Fibroblast of lung (primary cell): ENCODE measurements at regions not wholly inside any gene's neighbourhood (a gene's known extent, or its start where the extent isn't known, plus 50 kb on each side); places are given as distances from the start of the nearest gene placed in this dataset.

Experiments used
- DNase-seq, 2 donors: peaks; one replicate each; pipeline versions ENCODE4 v3.0.0 to v3.0.0-alpha.2; 2010; ENCODE audit warnings: low read depth in 2 of 2
- H2AFZ ChIP-seq: 2 replicates; pipeline ENCODE4 v1.5.1; 2012; ENCODE audit warnings: low read length, control low read depth, inconsistent platforms
- H3K27ac ChIP-seq: 2 replicates; pipeline ENCODE4 v1.5.1; 2011; ENCODE audit warnings: low read length, control low read depth; ENCODE audit not compliant: insufficient read depth
- H3K27me3 ChIP-seq: 2 replicates; pipeline ENCODE4 v1.5.1; 2011; ENCODE audit warnings: mild to moderate bottlenecking, low read length; ENCODE audit not compliant: control insufficient read depth, insufficient read depth
- H3K36me3 ChIP-seq: 2 replicates; pipeline ENCODE4 v1.5.1; 2011; ENCODE audit warnings: low read length; ENCODE audit not compliant: control insufficient read depth, insufficient read depth
- H3K4me1 ChIP-seq: 2 replicates; pipeline ENCODE4 v1.5.1; 2011; ENCODE audit warnings: low read length; ENCODE audit not compliant: control insufficient read depth, insufficient read depth; ENCODE audit errors: extremely low read depth
- H3K4me2 ChIP-seq: 2 replicates; pipeline ENCODE4 v1.5.1; 2011; ENCODE audit warnings: low read length, control low read depth; ENCODE audit not compliant: insufficient read depth; ENCODE audit errors: extremely low read depth
- H3K4me3 ChIP-seq, 4 experiments: fragments of 200-600 bp in 1 of 4; sonication (generic) in 1 of 4; replicated peaks in 1 of 4; 2 replicates each; pipeline ENCODE4 v1.5.1; 2011 to 2016; ENCODE audit warnings: low read length in 4 of 4, low read depth in 3 of 4, mild to moderate bottlenecking in 3 of 4, control low read depth in 2 of 4, inconsistent platforms in 1 of 4, mixed read lengths in 1 of 4; ENCODE audit not compliant: insufficient read depth in 1 of 4; ENCODE audit errors: control extremely low read depth in 1 of 4
- H3K79me2 ChIP-seq: 2 replicates; pipeline ENCODE4 v1.5.1; 2012; ENCODE audit warnings: mild to moderate bottlenecking, low read length, inconsistent platforms; ENCODE audit not compliant: control insufficient read depth, insufficient read depth
- H3K9ac ChIP-seq: 2 replicates; pipeline ENCODE4 v1.5.1; 2011; ENCODE audit warnings: mild to moderate bottlenecking, low read length, control low read depth; ENCODE audit not compliant: insufficient read depth
- H3K9me3 ChIP-seq: 2 replicates; pipeline ENCODE4 v1.5.1; 2012; ENCODE audit warnings: low read depth, low read length; ENCODE audit not compliant: control insufficient read depth, insufficient read depth
- H4K20me1 ChIP-seq: 2 replicates; pipeline ENCODE4 v1.5.1; 2011; ENCODE audit warnings: low read length; ENCODE audit not compliant: control insufficient read depth, insufficient read depth; ENCODE audit errors: extremely low read depth
- EZH2 ChIP-seq: IDR thresholded peaks from 2 replicates; pipeline ENCODE4 v1.5.1; 2012; ENCODE audit warnings: low read length, control low read depth, mild to moderate bottlenecking; ENCODE audit errors: missing control alignments
- TF ChIP-seq, protein P1 (sequence below), 2 donors: IDR thresholded peaks in 1 of 2; conservative IDR thresholded peaks in 1 of 2; 1 replicate in 1 of 2; 2 replicates in 1 of 2; pipeline ENCODE4 v1.5.1; 2011 to 2012; ENCODE audit warnings: low read length in 2 of 2, control low read depth in 1 of 2, inconsistent platforms in 1 of 2, low read depth in 1 of 2, mild to moderate bottlenecking in 1 of 2

DNA sequence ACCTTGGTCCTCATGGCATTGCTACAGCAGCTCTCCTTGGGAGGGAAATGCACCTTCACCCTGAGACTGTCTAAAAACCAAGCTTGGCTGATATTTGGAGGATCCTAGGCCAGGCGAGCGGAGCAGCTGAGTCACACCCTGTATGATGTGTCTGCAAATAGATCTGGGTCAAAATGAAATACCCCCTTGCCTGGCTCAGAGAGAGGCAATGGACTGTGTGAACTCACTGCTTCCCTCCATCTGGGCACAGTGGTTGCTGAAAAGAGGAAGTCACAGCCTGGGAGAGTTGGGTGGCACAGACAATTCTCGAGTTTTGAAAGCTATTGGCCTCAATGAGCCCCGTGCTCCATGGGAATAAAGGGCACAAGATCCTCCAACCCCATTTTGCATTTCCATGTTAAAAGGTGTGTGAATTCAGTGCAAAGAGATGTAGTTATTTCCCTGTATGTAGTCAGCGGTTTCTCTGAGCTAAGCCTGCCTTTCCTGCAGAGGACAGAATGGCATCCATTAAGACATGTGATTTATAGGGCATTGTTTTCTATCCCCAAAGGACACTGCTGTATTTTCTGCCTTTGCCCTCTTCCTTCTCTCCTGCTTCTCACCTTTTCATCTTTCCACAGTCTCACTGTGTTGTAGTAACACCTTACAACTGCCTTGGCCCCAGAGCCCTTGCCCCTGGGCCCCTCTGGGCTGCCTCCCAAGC, 177.2 kb downstream of the GADD45G start:
- no peak overlapping the region for H3K4me2 ChIP-seq
- peaks cover 2% of the 10 kb centered on the region for H3K27me3 ChIP-seq
- no peak overlapping the region for H2AFZ ChIP-seq
- H3K4me1 ChIP-seq, result no peaks in the 10 kb centered on the region
- H3K9ac ChIP-seq, result no peak overlapping the region
- H3K36me3 ChIP-seq, result no peaks in the 10 kb centered on the region
- H3K79me2 ChIP-seq, result no peaks in the 10 kb centered on the region
- H4K20me1 ChIP-seq, result no peaks in the 10 kb centered on the region
- TF ChIP-seq, protein P1, sequence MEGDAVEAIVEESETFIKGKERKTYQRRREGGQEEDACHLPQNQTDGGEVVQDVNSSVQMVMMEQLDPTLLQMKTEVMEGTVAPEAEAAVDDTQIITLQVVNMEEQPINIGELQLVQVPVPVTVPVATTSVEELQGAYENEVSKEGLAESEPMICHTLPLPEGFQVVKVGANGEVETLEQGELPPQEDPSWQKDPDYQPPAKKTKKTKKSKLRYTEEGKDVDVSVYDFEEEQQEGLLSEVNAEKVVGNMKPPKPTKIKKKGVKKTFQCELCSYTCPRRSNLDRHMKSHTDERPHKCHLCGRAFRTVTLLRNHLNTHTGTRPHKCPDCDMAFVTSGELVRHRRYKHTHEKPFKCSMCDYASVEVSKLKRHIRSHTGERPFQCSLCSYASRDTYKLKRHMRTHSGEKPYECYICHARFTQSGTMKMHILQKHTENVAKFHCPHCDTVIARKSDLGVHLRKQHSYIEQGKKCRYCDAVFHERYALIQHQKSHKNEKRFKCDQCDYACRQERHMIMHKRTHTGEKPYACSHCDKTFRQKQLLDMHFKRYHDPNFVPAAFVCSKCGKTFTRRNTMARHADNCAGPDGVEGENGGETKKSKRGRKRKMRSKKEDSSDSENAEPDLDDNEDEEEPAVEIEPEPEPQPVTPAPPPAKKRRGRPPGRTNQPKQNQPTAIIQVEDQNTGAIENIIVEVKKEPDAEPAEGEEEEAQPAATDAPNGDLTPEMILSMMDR (conservative IDR thresholded peaks at IDR 0.05 in 1 of 2, IDR thresholded peaks at IDR 0.05 in 1 of 2; ENCODE audit: low read depth in 1 of 2, low read length in 2 of 2), result no peak
- no peak for TF ChIP-seq EZH2
- H3K4me3 ChIP-seq, result no peak overlapping the region
- H3K9me3 ChIP-seq, result no peaks in the 10 kb centered on the region
- H3K27ac ChIP-seq, result no peak overlapping the region
- DNase-seq, result no peak

DNA sequence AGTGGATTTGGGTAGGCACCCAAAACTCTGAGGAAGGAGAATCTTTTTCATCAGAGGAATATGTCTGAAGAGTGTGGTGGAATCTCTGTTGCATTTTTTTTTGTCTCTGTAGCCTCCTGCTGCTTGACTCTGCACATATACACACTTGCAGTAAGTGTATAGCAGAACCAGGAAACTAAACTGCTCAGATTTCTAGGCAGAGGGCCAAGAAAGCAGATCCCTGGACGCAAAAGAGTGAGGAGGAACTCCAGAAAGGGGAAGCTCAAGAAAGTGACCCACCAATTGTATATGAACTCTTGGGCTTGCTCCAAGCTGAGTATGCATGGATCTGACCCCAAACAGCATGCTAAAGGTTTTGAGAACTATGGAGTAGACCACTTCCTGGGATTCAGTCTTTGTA, 181.8 kb downstream of the GADD45G start:
- TF ChIP-seq, protein P1 (conservative IDR thresholded peaks at IDR 0.05 in 1 of 2, IDR thresholded peaks at IDR 0.05 in 1 of 2; ENCODE audit: low read depth in 1 of 2, low read length in 2 of 2), result no peak
- no peak for TF ChIP-seq EZH2
- no peaks in the 10 kb centered on the region for H3K79me2 ChIP-seq
- H2AFZ ChIP-seq, result no peak overlapping the region
- peaks cover 3% of the 10 kb centered on the region for H3K27me3 ChIP-seq
- no peak overlapping the region for H3K4me2 ChIP-seq
- H3K9me3 ChIP-seq, result no peaks in the 10 kb centered on the region
- H3K4me3 ChIP-seq, result no peak overlapping the region
- no peak overlapping the region for H3K27ac ChIP-seq
- H4K20me1 ChIP-seq, result no peaks in the 10 kb centered on the region
- no peak overlapping the region for H3K9ac ChIP-seq
- H3K36me3 ChIP-seq, result no peaks in the 10 kb centered on the region
- H3K4me1 ChIP-seq, result no peaks in the 10 kb centered on the region
- peak; percentile 6 to 30 for DNase-seq

- Histone ChIP-seq H3K4me2 (no peak overlapping the region), H3K27ac (no peak overlapping the region), H3K27me3 (peaks cover 3% of the 10 kb centered on the region), H4K20me1 (no peaks in the 10 kb centered on the region), H3K4me3 (no peak overlapping the region), H3K36me3 (no peaks in the 10 kb centered on the region), H3K9me3 (no peaks in the 10 kb centered on the region), H3K4me1 (no peaks in the 10 kb centered on the region), H2AFZ (no peak overlapping the region), H3K9ac (no peak overlapping the region), H3K79me2 (no peaks in the 10 kb centered on the region)
- DNase-seq, result no peak
- TF ChIP-seq, protein P1 (conservative IDR thresholded peaks at IDR 0.05 in 1 of 2, IDR thresholded peaks at IDR 0.05 in 1 of 2; ENCODE audit: low read depth in 1 of 2, low read length in 2 of 2), result no peak
- TF ChIP-seq EZH2, result no peak
Observed at GRCh38 chr9:89787595-89787994, 182.8 kb downstream of the GADD45G start.
